H1 (cell line): ENCODE measurements at regions not wholly inside any gene's neighbourhood (a gene's known extent, or its start where the extent isn't known, plus 50 kb on each side); places are given as distances from the start of the nearest gene placed in this dataset.

ENCODE experiments used
- CTCF ChIA-PET: fragments of 300-600 bp; sonication (Branson Sonifier 250); formaldehyde crosslinking; loops from one replicate; lab custom pipeline; 2021; ENCODE audit not compliant: partially characterized antibody; lab: Charles Lee
- POLR2A ChIA-PET: fragments of 300-600 bp; sonication (Branson Sonifier 250); formaldehyde crosslinking; loops from one replicate; lab custom pipeline; 2021; ENCODE audit warnings: inconsistent platforms; ENCODE audit not compliant: partially characterized antibody; lab: Charles Lee
- DNase-seq, 2 experiments: peaks; one replicate each; pipeline versions ENCODE4 v3.0.0 to v3.0.0-alpha.2; 2010 to 2022; ENCODE audit warnings: low spot score in 2 of 2, low read depth in 1 of 2, mixed read lengths in 1 of 2
- FAIRE-seq: peaks from 2 replicates; lab custom pipeline; 2011; peaks lifted over from hg19 to GRCh38; lab: Jason Lieb, UNC
- H2AFZ ChIP-seq: 2 replicates; pipeline ENCODE4 v1.8.1; 2012; ENCODE audit warnings: low read length, inconsistent platforms
- H2AK5ac ChIP-seq: 2 replicates; pipeline ENCODE4 v1.6.1; 2013; ENCODE audit warnings: low read depth, low read length
- H2BK120ac ChIP-seq: replicated peaks from 2 replicates; pipeline ENCODE3; 2013; ENCODE audit warnings: low read depth, low read length, inconsistent platforms
- H2BK12ac ChIP-seq: 2 replicates; pipeline ENCODE4 v1.6.1; 2013; ENCODE audit warnings: low read depth, low read length
- H2BK15ac ChIP-seq: 2 replicates; pipeline ENCODE4 v1.6.1; 2013; ENCODE audit warnings: low read length
- H2BK20ac ChIP-seq: 2 replicates; pipeline ENCODE4 v1.6.1; 2013; ENCODE audit warnings: low read length
- H2BK5ac ChIP-seq: 2 replicates; pipeline ENCODE4 v1.6.1; 2013; ENCODE audit warnings: low read depth, low read length
- H3K14ac ChIP-seq: 2 replicates; pipeline ENCODE4 v1.6.1; 2013; ENCODE audit warnings: inconsistent platforms; ENCODE audit not compliant: insufficient read length
- H3K18ac ChIP-seq: 2 replicates; pipeline ENCODE4 v1.6.1; 2013; ENCODE audit warnings: low read length; ENCODE audit errors: extremely low read depth
- H3K23ac ChIP-seq: 2 replicates; pipeline ENCODE4 v1.6.1; 2013; ENCODE audit warnings: inconsistent platforms; ENCODE audit not compliant: insufficient read length
- H3K23me2 ChIP-seq: 2 replicates; pipeline ENCODE4 v1.6.1; 2013; ENCODE audit warnings: low read depth, low read length
- H3K27ac ChIP-seq: 2 replicates; pipeline ENCODE4 v1.6.1; 2011; ENCODE audit warnings: low read depth, low read length, inconsistent platforms
- H3K27me3 ChIP-seq, 4 experiments: replicated peaks in 1 of 4; 1 replicate in 1 of 4; 2 replicates in 3 of 4; pipeline versions ENCODE4 v1.6.1 to v1.8.1; 2011 to 2013; ENCODE audit warnings: low read length in 3 of 4, mild to moderate bottlenecking in 3 of 4, inconsistent platforms in 2 of 4, mixed read lengths in 2 of 4, moderate library complexity in 1 of 4; ENCODE audit not compliant: control insufficient read depth in 3 of 4, insufficient read depth in 3 of 4; ENCODE audit errors: extremely low read depth in 1 of 4
- H3K36me3 ChIP-seq, 4 experiments: 2 replicates each; pipeline versions ENCODE4 v1.6.1 to v1.8.1; 2011 to 2013; ENCODE audit warnings: mild to moderate bottlenecking in 4 of 4, low read length in 3 of 4, moderate library complexity in 2 of 4, control low read depth in 1 of 4, inconsistent platforms in 1 of 4; ENCODE audit not compliant: insufficient read depth in 4 of 4, control insufficient read depth in 2 of 4
- H3K4ac ChIP-seq: replicated peaks from 2 replicates; pipeline ENCODE3; 2013; ENCODE audit warnings: low read length, low read depth, mixed read lengths, inconsistent platforms; ENCODE audit not compliant: insufficient read length
- H3K4me1 ChIP-seq, 4 experiments: replicated peaks in 1 of 4; 1 replicate in 1 of 4; 2 replicates in 3 of 4; pipeline versions ENCODE4 v1.6.1 to v1.8.1; 2011 to 2013; ENCODE audit warnings: low read length in 3 of 4, inconsistent platforms in 2 of 4, mixed read lengths in 1 of 4; ENCODE audit not compliant: insufficient read depth in 4 of 4, control insufficient read depth in 3 of 4
- H3K4me2 ChIP-seq, 2 experiments: 2 replicates each; pipeline versions ENCODE4 v1.6.1 to v1.8.1; 2011 to 2013; ENCODE audit warnings: low read depth in 2 of 2, low read length in 2 of 2, control low read depth in 1 of 2, inconsistent platforms in 1 of 2, mild to moderate bottlenecking in 1 of 2; ENCODE audit not compliant: insufficient read depth in 1 of 2
- H3K4me3 ChIP-seq, 4 experiments: fragments of 200-600, 300-600 bp in 1 of 4; sonication (generic), shearing (Covaris generic), sonication (Bioruptor Twin) in 1 of 4; 2 replicates each; pipeline versions ENCODE4 v1.5.1 to v1.8.1; 2011 to 2016; ENCODE audit warnings: low read length in 4 of 4, low read depth in 3 of 4, control low read depth in 2 of 4, inconsistent platforms in 2 of 4, mild to moderate bottlenecking in 2 of 4, mixed read lengths in 1 of 4, moderate library complexity in 1 of 4; ENCODE audit not compliant: insufficient read depth in 2 of 4; ENCODE audit errors: extremely low read depth in 1 of 4
- H3K56ac ChIP-seq: replicated peaks from 2 replicates; pipeline ENCODE3; 2013; ENCODE audit warnings: low read depth, mild to moderate bottlenecking, mixed read lengths, low read length, inconsistent platforms; ENCODE audit not compliant: insufficient read length
- H3K79me1 ChIP-seq: 2 replicates; pipeline ENCODE4 v1.6.1; 2013; ENCODE audit warnings: low read depth, low read length, control low read depth
- H3K79me2 ChIP-seq, 2 experiments: 2 replicates each; pipeline versions ENCODE4 v1.6.1 to v1.8.1; 2012 to 2013; ENCODE audit warnings: low read length in 2 of 2, mild to moderate bottlenecking in 2 of 2, inconsistent platforms in 1 of 2; ENCODE audit not compliant: insufficient read depth in 2 of 2, control insufficient read depth in 1 of 2
- H3K9ac ChIP-seq, 4 experiments: replicated peaks in 1 of 4; 1 replicate in 1 of 4; 2 replicates in 3 of 4; pipeline versions ENCODE4 v1.6.1 to v1.8.1; 2011 to 2013; ENCODE audit warnings: low read depth in 3 of 4, low read length in 3 of 4, control low read depth in 2 of 4, mild to moderate bottlenecking in 2 of 4, moderate library complexity in 2 of 4, inconsistent platforms in 1 of 4; ENCODE audit errors: extremely low read depth in 1 of 4
- H3K9me3 ChIP-seq, 2 experiments: 2 replicates each; pipeline versions ENCODE4 v1.6.1 to v1.8.1; 2012 to 2013; ENCODE audit warnings: mild to moderate bottlenecking in 2 of 2, moderate library complexity in 2 of 2, control low read depth in 1 of 2, inconsistent platforms in 1 of 2, low read depth in 1 of 2, low read length in 1 of 2, mixed read lengths in 1 of 2; ENCODE audit not compliant: insufficient read depth in 2 of 2
- H4K20me1 ChIP-seq, 2 experiments: replicated peaks in 1 of 2; 2 replicates each; pipeline versions ENCODE3 to v1.8.1; 2011 to 2013; ENCODE audit warnings: inconsistent platforms in 2 of 2, low read length in 2 of 2, mild to moderate bottlenecking in 1 of 2; ENCODE audit not compliant: insufficient read depth in 2 of 2, control insufficient read depth in 1 of 2
- H4K5ac ChIP-seq: 2 replicates; pipeline ENCODE4 v1.6.1; 2013; ENCODE audit warnings: low read length, low read depth, mixed read lengths, inconsistent platforms; ENCODE audit not compliant: insufficient read length
- H4K8ac ChIP-seq: 2 replicates; pipeline ENCODE4 v1.8.0; 2013; ENCODE audit warnings: mild to moderate bottlenecking, moderate library complexity, low read length, inconsistent platforms; ENCODE audit not compliant: insufficient read depth; ENCODE audit errors: extremely low read depth
- H4K91ac ChIP-seq: replicated peaks from 2 replicates; pipeline ENCODE3; 2013; ENCODE audit warnings: low read length, mixed read lengths, inconsistent platforms; ENCODE audit not compliant: insufficient read length
- ATF3 ChIP-seq: IDR thresholded peaks from 2 replicates; pipeline ENCODE4 v1.6.1; 2011; ENCODE audit warnings: low read depth, mild to moderate bottlenecking, low read length; ENCODE audit not compliant: insufficient read depth
- BACH1 ChIP-seq: IDR thresholded peaks from 2 replicates; pipeline ENCODE4 v1.6.1; 2012; ENCODE audit warnings: low read length, improper control_type of control experiment
- CTBP2 ChIP-seq: IDR thresholded peaks from 2 replicates; pipeline ENCODE4 v1.7.0; 2011; ENCODE audit warnings: borderline replicate concordance, mild to moderate bottlenecking, moderate library complexity, mixed read lengths, low read length; ENCODE audit not compliant: insufficient read depth, insufficient read length
- EP300 ChIP-seq, 2 experiments: IDR thresholded peaks; 1 replicate in 1 of 2; 2 replicates in 1 of 2; pipeline ENCODE4 v1.6.1; 2011 to 2012; ENCODE audit warnings: low read depth in 2 of 2, low read length in 2 of 2, mild to moderate bottlenecking in 2 of 2, borderline replicate concordance in 1 of 2, inconsistent platforms in 1 of 2, moderate library complexity in 1 of 2
- GTF2F1 ChIP-seq: IDR thresholded peaks from 2 replicates; pipeline ENCODE4 v1.6.1; 2012; ENCODE audit warnings: low read depth, low read length, improper control_type of control experiment, borderline replicate concordance
- KDM5A ChIP-seq: fragments of 200-600 bp; IDR thresholded peaks from 2 replicates; pipeline ENCODE4 v1.7.1; 2012; ENCODE audit warnings: mild to moderate bottlenecking, low read length, inconsistent platforms, mixed read lengths
- RBBP5 ChIP-seq: IDR thresholded peaks from 2 replicates; pipeline ENCODE4 v1.7.1; 2012; ENCODE audit warnings: low read depth, mild to moderate bottlenecking, inconsistent platforms, low read length, moderate library complexity, borderline replicate concordance
- SP4 ChIP-seq: IDR thresholded peaks from 2 replicates; pipeline ENCODE4 v1.6.1; 2012; ENCODE audit warnings: low read length, inconsistent platforms
- TAF1 ChIP-seq: IDR thresholded peaks from 2 replicates; pipeline ENCODE4 v1.6.1; 2011; ENCODE audit warnings: mild to moderate bottlenecking, low read depth, low read length
- TBP ChIP-seq: IDR thresholded peaks from 2 replicates; pipeline ENCODE4 v1.6.1; 2011; ENCODE audit warnings: low read depth, low read length, improper control_type of control experiment
- WGBS, 2 experiments: shearing (Covaris generic) in 1 of 2; methylation state at CpG; one replicate each; pipeline versions ENCODE4 v1.1.6 to v1.1.7; 2013 to 2015; ENCODE audit warnings: low lambda C conversion rate in 2 of 2, mixed read lengths in 2 of 2, inconsistent platforms in 1 of 2, low coverage in 1 of 2, missing lambda C conversion rate in 1 of 2; ENCODE audit not compliant: insufficient replicate concordance in 2 of 2, insufficient coverage in 1 of 2, insufficient read length in 1 of 2; ENCODE audit errors: extremely low coverage in 1 of 2, missing lambda C conversion rate in 1 of 2; 5-methylcytosine and 5-hydroxymethylcytosine counted together
- TF ChIP-seq, protein P1 (sequence below), 3 experiments: IDR thresholded peaks; 1 replicate in 2 of 3; 2 replicates in 1 of 3; pipeline versions ENCODE4 v1.5.1 to v1.6.1; 2011; ENCODE audit warnings: low read length in 3 of 3, mild to moderate bottlenecking in 3 of 3, inconsistent platforms in 2 of 3, low read depth in 1 of 3, moderate library complexity in 1 of 3; ENCODE audit not compliant: insufficient read depth in 1 of 3; ENCODE audit errors: control extremely low read depth in 1 of 3

DNA sequence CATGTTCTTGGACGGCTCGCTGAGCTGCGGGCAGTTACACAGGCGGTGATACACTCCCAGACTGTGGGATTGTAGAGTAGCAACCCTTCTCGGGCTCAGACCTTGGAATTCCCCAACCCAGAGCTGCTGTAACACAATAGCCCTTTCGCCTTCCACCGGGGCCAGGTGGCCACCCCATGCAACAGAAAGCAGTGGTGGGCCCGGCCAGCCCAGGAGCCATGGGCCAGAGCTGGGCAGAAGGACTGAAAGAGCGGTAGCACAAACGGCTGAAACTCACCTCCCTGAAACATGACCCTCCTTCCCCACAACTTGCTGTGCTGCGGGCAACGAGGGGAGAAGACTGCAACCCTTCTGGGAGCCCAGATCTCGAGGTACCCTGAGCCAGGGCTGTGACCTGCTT, 429.0 kb downstream of the SLITRK1 start:
- DNase-seq (no peak), FAIRE-seq (no peak)
- no peak overlapping the region for H3K4me2 ChIP-seq
- no peak overlapping the region for H2BK12ac ChIP-seq
- no peak overlapping the region for H3K27ac ChIP-seq
- H4K5ac ChIP-seq: no peak overlapping the region
- no peak overlapping the region for H3K9ac ChIP-seq
- H3K27me3 ChIP-seq: peaks cover 0 to 1% (median 0%) of the 10 kb centered on the region in 4 experiments; a peak in 1 of 7 replicates
- no peak overlapping the region for H4K91ac ChIP-seq
- no peak overlapping the region for H2AFZ ChIP-seq
- H3K4me3 ChIP-seq: no peak overlapping the region
- POLR2A ChIA-PET: no interaction called here
- H2BK5ac ChIP-seq: no peak overlapping the region
- H2BK20ac ChIP-seq: no peak overlapping the region
- peak overlapping the region; percentile 68; the same call in 1 of the 2 replicates for H4K8ac ChIP-seq
- no peak overlapping the region for H3K18ac ChIP-seq
- no peak overlapping the region for H3K14ac ChIP-seq
- H2BK120ac ChIP-seq: no peak overlapping the region
- H3K9me3 ChIP-seq: no peaks in the 10 kb centered on the region; a peak in 2 of 4 replicates
- peaks cover 0 to 3% (median under 1%) of the 10 kb centered on the region in 4 experiments; a peak in 1 of 7 replicates for H3K4me1 ChIP-seq
- no peak overlapping the region for H3K56ac ChIP-seq
- H4K20me1 ChIP-seq: no peaks in the 10 kb centered on the region
- no peaks in the 10 kb centered on the region for H3K36me3 ChIP-seq
- no peak overlapping the region for H3K23ac ChIP-seq
- no peak overlapping the region for H2AK5ac ChIP-seq
- H3K79me2 ChIP-seq: no peaks in the 10 kb centered on the region
- no peaks in the 10 kb centered on the region for H3K79me1 ChIP-seq
- CTCF ChIA-PET: no interaction called here
- H3K23me2 ChIP-seq: no peaks in the 10 kb centered on the region
- H3K4ac ChIP-seq: no peak overlapping the region
- no peak overlapping the region for H2BK15ac ChIP-seq
- 87% methylated on average over 13 of the region's 13 CpGs; no CpG with 5 or more reads in 1 of the 2 experiments for WGBS, 2 experiments
- TF ChIP-seq BACH1: no peak
- TF ChIP-seq, protein P1, sequence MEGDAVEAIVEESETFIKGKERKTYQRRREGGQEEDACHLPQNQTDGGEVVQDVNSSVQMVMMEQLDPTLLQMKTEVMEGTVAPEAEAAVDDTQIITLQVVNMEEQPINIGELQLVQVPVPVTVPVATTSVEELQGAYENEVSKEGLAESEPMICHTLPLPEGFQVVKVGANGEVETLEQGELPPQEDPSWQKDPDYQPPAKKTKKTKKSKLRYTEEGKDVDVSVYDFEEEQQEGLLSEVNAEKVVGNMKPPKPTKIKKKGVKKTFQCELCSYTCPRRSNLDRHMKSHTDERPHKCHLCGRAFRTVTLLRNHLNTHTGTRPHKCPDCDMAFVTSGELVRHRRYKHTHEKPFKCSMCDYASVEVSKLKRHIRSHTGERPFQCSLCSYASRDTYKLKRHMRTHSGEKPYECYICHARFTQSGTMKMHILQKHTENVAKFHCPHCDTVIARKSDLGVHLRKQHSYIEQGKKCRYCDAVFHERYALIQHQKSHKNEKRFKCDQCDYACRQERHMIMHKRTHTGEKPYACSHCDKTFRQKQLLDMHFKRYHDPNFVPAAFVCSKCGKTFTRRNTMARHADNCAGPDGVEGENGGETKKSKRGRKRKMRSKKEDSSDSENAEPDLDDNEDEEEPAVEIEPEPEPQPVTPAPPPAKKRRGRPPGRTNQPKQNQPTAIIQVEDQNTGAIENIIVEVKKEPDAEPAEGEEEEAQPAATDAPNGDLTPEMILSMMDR (IDR thresholded peaks at IDR 0.05; ENCODE audit: control extremely low read depth in 1 of 3, insufficient read depth in 1 of 3, low read depth in 1 of 3, low read length in 3 of 3): no peak
- no peak for TF ChIP-seq ATF3
- no peak for TF ChIP-seq RBBP5
- no peak for TF ChIP-seq SP4
- TF ChIP-seq TAF1: no peak
- no peak for TF ChIP-seq TBP
- no peak for TF ChIP-seq CTBP2
- TF ChIP-seq EP300 (IDR thresholded peaks at IDR 0.05; ENCODE audit: borderline replicate concordance in 1 of 2, low read depth in 2 of 2, low read length in 2 of 2): no peak
- TF ChIP-seq GTF2F1: no peak
- no peak for TF ChIP-seq KDM5A
